HG02798 (cell line): ENCODE measurements at regions not wholly inside any gene's neighbourhood (a gene's known extent, or its start where the extent isn't known, plus 50 kb on each side); places are given as distances from the start of the nearest gene placed in this dataset.
A peak's percentile ranks its signal among the peaks of the same experiment; 100 is the strongest.
"Not testable (repeated sequence)": the region's sequence is repeated elsewhere in the genome, so short reads cannot be mapped to it uniquely, and the experiment has no call there.

ENCODE experiments used
- ATAC-seq: cut with Tn5 transposase; IDR thresholded peaks from one replicate; pipeline ENCODE4 v1.9.1; 2021; ENCODE audit warnings: mild to moderate bottlenecking; ENCODE audit not compliant: unreplicated experiment, poor library complexity

DNA sequence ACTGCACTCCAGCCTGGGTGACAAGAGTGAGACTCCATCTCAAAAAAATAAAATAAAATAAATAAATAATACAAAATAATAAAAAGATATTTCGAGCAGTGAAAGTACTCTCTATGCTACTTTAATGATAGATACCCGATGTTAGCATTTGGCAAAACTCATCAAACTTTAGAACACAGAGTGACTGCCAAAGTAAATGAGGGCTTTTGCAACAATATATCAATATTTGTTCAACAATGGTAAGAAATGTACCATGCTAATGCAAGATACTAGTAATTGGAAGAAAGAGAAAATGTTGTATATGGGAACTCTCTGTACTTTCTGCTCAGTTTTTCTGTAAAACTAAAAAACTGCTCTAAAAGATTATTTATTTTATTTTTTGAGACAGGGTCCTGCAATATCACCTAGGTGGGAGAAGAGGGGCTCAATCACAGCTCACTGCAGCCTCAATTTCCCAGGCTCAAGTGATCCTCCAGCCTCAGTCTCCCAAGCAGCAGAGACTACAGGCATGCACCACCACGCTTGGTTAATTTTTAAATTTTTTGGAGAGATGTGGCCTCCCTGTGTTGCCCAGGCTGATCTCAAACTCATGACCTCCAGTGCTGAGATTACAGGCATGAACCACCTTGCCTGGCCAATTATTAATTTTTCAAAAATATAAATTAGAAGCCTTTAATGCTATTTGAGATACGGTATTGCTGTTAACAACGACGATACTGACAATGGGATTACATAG is 650.5 kb upstream of the NR2F2 start:
- ATAC-seq: no peak

DNA sequence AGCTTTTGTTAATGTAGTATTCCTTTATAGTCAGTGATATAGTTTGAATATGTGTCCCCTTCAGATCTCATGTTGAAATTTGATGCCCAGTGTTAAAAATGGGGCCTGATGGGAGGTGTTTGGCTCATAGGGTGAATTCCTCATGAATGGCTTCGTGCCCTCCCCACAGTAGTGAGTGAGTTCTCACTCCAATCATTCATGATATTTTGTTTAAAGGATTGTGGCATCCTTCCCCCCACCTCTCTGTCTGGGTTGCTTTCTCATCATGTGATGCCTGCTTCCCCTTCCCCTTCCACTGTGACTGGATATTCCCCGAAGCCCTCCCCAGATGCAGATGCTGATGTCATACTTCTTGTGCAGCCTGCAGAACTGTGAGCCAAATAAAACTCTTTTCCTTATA is 649.8 kb upstream of the NR2F2 start:
- ATAC-seq: no peak

DNA sequence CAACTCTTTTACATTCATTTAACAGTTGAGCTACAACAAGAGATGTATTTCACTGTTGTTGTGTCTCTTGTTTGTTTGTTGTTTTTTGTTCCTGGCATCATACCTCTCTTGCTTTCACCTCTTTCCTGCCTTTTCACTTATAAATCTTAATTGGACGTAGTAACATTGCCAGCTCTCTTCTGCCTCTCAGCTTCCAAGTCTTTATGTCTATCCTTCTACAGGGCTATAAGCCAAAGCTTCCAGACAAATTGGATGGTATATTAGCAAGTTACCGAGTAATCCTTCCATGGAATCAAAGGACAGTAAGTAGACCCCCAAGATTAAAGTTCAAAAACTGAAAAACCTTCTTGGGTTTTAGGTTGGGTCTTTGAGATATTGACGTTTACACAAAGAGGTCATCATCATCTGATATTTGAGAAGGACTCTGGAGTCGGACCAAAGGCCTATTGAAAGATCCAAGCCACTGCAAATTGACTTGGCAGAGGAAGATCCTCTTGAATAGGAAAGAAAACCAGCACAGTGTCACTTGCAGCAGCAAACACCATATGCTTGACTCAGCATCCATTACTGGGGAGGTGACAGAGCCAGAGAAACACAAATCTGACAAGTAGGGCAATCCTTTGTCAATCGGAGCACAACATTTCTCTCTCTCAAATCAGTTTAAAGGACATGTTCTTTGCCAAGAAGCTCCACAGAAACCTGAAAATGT is 648.5 kb upstream of the NR2F2 start:
- ATAC-seq: no peak

DNA sequence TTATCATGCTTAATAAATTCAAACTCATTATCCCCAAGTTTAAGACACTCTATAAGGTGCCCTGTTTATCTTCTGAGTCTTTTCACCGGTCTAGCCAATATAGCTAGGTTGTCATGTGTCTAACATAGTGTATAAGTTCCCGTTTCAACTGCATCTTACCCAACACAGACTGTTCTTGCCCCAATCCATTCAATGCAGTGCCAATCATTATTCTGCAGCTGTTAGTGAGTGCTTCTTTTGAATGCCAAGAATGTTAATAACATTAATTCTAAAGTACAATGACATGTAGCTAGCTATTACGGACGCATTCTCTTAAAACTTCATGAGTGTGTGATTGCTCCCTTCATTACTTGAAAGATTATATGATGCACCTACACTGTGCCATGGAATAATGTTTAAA is 646.4 kb upstream of the NR2F2 start:
- no peak for ATAC-seq

DNA sequence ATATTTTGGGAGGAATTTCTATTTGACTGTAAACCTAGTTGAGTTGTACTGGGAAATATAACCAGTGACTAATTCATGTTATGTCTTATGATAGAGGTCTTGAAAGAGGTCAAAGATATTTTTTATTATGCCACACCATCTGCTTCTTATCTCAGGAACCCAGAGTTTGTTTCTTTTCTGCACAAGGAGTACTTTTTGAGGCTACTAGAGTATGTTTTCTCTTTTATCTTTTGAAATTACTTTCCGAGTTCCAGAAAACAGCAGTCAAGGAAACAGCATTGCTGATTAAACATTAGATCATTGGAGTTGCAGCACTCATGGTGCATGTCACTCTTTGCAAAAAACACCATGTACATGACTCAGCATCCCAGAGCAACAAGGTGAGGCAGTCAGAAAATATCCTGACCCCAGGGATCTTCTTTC is 645.8 kb upstream of the NR2F2 start:
- ATAC-seq: no peak

DNA sequence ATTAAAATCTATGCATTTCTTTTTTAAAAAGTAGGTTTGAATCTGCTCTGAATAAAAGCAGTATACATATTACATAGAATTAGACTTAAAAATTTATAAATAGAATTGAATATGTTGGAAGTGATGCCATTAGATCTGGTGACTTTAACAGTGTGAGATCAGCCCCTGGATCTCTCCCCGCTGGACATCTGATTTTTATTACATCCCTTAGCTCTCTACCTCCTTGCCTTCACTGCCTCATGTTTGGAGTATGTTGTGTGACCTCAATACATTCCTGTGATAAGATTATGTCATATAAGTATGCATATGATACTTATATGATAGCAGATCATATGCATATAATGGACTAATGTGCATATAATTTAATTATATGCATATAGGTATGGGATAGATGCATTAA is 643.4 kb upstream of the NR2F2 start:
- no peak for ATAC-seq

DNA sequence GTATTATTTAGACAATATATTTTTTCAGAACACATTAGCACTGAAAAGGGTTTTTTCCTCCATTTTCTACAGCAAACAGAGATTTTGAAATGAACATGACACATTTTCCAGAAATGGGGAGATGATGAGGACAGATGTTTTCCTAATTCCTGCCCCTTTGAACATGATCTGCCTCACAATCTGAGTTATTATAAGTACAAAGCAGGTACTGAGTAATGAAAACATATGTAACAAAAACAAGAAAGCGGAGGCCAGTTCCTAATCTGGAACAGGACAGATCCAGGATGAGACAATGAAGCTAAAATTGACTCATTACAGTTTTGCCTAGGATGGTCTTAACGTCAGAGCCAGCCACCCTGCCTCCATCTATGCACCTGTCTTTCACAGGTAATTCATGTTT is 642.8 kb upstream of the NR2F2 start:
- no peak for ATAC-seq

DNA sequence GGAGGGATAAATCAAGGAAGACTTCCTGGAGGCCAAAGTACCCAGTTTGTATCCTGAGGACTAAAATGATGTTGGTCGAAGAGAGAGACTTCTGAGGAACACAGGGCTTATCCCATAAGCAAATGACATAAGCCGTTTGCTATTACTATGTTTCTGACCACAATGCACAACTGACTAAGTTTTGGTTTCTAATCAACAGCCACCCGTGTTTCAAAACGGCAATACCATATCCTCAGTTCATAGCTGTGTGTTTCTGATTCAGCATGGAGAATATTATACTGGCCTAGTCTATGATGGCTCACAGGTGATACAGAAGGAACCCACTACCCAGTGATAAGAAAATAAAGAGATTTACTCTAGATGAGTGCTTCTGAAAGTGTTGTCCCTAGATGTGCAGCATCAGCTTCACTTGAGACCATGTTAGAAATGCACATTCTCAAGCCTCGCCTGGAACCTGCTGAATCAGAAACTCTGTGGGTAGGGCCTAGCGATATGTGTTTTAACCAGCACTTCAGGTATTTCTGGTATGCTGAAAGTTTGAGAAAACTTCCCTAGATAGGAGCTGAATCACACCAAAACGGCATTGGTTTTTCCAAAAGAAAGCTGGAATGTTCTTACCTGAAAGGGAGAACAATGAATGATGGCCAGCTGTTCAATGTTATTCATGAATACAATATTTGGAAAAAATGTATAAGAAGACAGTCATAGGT is 639.7 kb upstream of the NR2F2 start:
- peak; percentile 88 for ATAC-seq

DNA sequence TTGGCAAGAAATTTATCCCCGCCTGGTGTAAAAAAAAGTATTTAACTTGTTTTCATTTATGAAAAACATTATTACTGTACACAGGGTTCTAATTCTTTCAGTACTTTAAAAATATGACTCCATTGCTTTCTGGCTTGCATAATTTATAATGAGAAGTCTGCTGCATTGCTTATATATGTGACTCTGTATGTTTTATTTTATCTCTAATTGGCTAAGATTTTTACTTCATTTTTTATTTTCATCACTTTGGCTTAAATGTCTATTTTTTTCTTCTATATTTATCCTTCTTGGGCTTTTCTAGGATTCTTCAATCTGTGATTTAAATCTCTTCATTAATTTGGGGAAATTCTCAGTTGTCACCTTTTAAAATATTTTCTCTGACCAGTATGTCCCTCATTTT is 636.6 kb upstream of the NR2F2 start:
- ATAC-seq: no peak

DNA sequence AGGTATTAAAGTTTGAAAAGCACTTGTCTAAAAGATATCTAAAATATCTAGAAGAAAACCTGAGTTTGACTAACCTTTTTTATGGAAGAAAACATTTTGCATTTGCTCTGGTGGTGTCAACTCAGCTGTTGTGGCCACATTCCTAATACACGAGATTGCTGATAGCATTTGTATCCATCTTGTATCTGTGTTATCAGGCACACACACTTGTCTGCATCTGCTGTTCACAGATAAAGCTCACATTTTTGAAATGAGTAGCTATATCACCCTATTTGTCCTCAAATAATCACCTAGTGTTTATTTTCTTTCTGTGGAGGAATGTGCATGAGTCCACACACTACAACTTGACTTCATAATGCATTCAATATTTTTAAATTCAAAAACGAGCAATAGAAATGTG is 632.3 kb upstream of the NR2F2 start:
- no peak for ATAC-seq

DNA sequence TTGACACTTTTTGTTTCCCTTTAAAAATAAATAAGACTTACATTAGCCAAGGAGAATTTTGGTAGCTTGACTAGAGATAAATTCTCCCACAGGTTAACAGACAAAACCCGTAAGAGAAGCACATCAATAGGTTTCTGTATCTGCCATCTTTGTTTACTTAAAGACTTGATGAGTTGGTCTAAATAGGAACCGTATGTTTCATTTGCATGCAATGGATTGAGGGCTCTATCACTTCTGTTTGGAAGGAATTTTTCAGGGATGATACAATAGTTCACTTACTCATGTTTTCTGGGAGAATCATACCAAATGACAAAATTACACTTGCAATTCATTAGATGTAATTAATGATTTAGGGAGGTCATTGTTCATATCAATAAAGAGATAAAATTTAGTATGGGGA is 631.5 kb upstream of the NR2F2 start:
- ATAC-seq: no peak

DNA sequence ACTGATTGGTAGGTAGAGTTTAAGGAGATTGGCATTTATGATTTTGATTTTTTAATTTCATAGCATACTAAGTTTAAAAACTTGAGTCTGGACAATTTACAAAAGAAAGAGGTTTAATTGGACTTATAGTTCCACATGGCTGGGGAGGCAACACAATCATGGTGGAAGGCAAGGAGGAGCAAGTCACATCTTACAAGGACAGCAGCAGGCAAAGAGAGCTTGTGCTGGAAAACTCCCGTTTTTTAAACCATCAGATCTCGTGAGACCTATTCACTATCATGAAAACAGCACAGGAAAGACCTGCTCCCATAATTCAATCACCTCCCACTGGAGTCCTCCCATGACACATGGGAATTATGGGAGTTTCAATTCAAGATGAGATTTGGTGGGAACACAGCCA is 630.9 kb upstream of the NR2F2 start:
- no peak for ATAC-seq

DNA sequence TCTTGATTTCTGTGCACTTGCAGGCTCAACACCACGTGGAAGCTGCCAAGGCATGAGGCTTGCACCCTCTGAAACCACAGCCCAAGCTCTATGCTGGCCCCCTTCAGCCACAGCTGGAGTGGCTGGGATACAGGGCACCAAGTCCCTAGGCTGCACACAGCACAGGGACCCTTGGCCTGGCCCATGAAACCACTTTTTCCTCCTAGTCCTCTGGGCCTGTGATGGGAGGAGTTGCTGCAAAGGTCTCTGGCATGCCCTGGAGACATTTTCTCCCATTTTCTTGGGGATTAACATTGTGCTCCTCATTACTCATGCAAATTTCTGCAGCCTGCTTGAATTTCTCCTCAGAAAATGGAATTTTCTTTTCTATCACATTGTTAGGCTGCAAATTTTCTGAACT is 629.8 kb upstream of the NR2F2 start:
- not testable (repeated sequence) for ATAC-seq

DNA sequence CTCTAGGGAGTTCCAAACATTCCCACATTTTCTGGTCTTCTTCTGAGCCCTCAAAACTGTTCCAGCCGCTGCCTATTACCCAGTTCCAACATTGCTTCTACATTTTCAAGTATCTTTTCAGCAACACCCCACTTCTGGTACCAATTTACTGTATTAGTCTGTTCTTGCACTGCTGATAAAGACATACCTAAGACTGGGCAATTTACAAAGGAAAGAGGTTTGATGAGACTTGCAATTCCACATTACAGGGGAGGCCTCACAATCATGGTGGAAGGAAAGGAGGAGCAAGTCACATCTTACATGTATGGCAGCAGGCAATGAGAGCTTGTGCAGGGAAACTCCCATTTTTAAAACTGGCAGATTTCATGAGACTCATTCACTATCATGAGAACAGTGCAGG is 629.1 kb upstream of the NR2F2 start:
- ATAC-seq: no peak

DNA sequence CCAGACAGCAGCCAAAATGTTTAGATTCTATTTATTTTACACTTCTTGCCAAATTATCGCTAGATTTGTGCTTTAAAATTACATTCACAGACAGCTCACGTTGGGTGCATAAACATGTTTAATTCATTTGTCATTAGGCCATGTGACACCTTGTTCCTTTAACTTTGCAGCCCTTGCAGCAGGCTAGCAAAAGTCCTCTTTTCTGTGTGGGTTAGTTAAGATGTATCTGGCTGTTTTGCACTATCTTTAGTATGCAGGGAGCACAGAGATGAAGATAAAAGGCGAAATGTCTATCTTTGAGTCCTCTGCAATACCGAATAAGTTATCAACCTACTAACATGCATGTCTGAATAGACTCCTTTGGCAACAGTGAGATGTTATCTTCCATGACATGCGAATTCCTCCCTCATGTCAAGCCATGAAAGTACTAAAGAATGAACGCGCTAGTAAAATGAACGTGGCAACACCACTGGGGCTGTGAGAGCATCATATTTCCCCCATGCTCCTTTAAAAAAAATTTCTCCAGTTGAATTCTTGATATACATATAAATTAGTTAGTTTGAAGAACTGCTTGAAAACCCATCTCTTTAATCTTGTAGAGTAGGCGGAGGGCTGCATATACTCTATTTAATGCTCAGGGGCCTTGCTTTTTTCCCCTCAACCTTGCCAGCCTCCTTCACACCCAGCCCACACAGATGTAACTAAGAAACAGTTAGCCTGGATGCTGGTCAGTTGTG is 620.4 kb upstream of the NR2F2 start:
- ATAC-seq: no peak

DNA sequence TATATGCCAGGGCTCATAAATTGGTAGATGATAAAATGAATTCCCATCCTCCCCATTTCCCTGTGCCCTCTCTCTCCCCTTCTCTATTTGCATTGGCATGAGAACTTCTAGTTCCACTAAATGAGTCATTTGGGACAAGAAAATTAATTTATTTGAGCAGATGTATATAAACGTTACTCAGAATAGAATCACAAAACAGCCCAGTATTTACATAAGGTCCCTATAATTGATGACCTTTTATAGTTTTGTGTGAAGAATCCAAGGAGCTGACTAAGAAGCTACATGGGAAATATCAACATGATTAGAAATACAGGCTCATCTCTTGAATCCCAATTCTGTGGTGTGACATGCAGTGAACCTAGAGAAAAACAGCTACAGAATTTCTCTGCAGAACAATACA is 617.7 kb upstream of the NR2F2 start:
- ATAC-seq: no peak

DNA sequence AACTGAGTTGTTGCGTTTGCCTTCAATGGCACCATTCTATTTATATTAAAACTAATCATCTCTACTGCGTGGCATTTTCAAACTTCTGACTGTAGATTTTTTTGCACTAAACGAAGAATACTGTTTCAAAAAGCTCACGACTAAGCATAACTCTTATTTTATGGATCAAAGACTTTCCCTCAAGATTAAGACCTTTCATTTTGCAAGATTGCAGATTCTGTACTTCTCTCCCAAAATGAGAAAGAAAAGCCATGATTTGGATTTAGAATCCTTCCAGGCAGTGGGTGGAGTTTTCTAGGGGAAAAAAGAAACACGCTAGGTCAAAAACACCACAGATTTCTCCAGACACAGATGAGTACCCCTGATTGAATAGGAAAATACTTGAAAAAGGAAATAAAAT is 617.2 kb upstream of the NR2F2 start:
- ATAC-seq: no peak

DNA sequence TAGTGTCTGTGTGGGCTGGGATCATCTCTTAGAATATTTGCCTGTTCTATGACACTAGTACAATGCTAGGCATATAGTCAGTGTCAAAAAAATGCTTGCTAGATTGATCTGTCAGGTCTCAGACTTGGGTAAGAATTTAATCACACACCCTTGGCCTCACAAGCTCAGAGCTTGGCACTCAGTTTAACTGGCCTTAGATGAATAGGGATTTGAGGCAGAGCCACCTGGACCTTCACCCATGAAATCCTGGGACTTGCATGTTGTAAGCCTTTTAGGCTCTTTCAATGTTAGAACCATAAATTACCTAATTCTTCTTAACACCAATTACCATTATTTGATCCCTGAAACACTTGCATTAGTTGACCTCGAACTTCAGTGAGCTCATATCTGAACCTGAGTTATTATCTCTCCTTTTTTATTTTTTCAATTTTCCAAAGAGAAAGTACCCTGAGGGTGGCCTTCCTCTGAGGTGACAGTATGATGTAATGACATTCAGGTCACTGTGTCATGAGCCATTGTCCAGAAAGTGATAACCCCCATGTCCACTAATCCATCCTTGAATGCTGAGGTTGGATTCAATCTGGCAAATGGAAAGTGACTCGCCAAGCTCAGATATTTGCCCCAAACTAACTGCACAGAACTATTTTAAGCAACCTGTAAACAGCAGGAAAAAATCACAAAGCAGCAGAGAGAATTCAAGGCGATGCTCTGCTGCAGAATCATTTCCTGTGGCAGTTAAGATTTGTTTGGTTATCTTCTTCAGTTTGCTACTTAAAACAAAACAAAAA is 615.2 kb upstream of the NR2F2 start:
- no peak for ATAC-seq

DNA sequence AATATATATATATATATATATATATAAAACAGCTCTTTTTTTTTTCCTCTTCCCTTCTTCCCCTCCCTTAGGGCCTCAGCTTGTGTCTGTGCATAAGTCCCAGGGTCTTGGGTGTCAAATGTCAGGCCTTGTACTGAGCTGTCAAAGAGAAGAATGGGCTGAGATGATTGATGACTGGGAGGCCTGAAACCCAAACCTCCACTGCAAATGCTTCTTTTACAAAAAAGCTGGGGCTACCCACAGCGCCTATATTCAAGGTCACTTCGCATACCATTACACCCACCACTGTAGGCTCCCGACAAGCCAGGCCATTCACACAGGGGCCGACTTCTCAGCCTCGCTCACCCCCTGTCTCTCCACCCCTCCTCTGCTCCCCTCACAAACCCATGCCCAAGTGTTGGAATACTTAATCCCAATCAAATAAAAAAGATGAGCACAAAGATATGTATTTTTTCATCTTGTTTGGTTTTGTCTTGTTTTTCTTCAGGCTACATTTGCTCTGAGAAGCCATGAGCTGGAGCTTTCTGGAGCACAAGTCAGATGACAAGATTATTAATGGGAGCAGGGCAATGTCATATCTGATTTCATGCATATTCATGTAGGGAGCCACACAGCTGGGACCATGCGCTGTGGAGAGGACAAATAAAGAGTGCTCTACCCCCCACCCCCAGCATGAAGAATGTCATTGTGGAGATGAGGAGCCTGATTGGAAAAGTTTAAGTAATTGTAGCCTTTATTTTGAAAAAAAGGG is 614.4 kb upstream of the NR2F2 start:
- ATAC-seq: no peak
